GM18870 (cell line): ENCODE measurements at regions not wholly inside any gene's neighbourhood (a gene's known extent, or its start where the extent isn't known, plus 50 kb on each side); places are given as distances from the start of the nearest gene placed in this dataset.
"Not testable (repeated sequence)": the region's sequence is repeated elsewhere in the genome, so short reads cannot be mapped to it uniquely, and the experiment has no call there.

Source experiments
- ATAC-seq: cut with Tn5 transposase; IDR thresholded peaks from one replicate; pipeline ENCODE4 v1.9.1; 2021; ENCODE audit warnings: moderate library complexity; ENCODE audit not compliant: unreplicated experiment

DNA sequence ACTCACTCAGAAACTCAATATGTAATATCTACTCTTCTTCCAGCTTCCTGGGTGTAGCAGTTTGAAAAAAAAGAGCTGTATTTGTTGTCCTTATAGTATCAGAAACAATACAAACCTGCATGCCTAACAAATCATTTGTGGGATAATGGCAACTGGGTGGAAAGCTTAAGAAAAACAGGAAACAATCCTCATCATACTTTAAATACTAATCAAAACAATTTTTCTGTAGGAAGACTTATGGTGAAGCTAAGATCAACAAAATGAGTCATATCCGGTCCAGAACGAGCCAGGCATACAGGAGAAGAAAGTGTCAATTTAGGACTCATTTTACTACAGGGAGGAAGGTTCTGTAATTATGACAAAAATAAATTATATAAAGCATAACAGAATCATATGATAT is 181.8 kb upstream of the ADGRL4 start:
- no peak for ATAC-seq

DNA sequence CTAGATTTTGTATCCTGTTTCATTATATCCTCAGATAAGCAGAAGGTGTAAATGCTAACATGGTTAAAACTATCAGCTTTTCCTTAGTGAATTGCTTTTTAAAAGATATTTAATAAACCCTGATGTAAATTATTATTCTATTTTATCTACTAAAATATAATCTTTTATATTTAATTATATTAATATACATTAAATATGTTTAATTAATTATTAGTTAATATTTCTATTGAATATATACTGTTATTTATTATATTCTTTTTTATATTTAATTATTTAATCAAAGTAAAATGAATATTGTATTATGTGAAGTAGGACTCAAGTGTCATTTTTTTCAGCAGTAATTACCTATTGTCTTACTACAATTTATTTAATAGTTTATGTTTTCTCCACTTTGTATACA is 179.7 kb upstream of the ADGRL4 start:
- no peak for ATAC-seq

DNA sequence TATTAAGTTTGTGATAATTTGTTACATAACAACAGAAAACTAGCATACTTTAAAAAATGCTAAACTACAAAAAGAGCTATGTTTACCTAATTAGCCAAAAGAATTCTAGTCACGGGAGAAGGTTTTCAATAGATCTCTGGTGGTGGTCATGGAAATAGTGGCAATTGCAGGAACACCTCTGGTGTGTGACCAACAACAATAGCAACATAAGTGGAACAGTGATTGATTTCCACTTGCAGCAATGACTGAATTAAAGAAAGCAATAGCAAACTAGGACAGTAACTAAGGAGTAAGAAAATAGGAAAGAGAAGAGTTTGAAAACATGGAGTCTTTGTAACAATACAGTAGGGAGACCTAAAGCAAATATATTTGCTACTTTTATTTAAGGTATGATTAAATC is 171.3 kb upstream of the ADGRL4 start:
- ATAC-seq: no peak

DNA sequence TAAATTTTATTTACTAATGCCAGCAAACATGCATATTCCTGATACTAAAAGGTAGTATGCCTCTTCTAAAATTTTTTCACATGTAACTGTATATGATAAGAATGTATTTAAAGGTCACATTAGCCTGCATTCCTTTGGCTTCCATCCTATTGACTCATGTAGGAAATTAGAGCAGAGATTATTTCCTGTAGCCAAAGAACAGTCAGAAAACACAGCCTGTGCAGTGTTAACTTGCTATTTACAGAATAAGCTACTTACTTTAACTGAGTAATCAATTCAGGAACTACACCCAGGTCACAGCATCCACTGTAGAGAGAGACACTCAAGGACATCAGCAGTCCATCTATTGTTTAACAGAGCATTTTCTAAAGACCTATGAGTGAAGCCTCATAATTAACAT is 154.5 kb upstream of the ADGRL4 start:
- no peak for ATAC-seq

DNA sequence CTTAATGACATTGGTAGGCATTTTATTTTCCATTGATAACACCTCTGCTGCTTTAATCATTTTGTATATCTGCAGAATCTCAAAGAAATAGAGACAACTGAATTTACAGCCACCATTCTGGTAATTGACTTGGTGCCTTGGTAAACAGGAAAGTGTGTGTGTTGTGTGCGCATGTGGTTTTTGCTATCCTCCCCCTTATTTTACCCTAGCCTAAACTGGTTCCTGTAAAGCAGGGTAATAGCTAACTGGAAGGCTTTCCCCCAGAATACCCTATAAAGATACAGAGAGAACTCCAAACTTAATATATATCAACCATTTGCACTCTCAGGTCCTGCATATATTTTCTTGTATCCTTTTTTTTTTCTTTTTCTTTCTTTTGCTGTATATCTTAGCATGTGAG is 149.5 kb upstream of the ADGRL4 start:
- no peak for ATAC-seq

DNA sequence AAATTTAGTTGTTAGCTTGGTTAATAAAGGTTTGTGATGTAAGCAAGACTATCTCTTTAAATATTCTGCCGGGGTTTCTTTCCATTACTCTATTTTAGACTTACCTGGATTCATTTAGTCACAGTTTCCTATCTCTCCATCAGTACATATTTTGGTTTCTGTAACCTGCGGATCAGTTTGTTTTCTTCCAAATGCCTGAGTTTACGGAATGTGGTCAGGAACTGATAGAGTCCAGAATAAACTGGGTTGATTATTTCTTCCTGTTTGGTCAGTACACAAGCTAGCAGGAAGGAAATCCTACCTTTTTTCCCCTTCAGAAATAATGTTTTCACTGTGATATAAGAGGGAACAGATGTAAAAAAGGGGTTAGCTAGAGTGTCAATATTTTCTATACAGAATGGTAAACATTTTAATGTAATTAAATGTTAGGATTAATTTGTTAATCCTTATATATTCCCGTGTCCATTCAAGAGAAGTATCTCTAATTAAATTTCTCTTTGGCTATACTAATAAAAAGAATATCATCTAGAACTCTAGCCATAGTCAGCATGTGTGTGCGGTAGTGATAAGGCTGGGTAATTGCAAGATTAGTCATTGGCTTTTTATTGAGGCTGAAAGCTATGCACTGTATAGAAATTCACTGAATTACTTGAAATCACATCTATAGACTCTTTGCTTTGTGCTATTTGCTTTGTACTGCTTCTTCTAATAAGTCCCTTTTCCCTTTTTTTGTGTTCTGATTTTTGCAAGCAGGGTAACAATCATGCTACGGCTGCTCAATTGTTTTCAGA is 144.7 kb upstream of the ADGRL4 start:
- ATAC-seq: no peak

DNA sequence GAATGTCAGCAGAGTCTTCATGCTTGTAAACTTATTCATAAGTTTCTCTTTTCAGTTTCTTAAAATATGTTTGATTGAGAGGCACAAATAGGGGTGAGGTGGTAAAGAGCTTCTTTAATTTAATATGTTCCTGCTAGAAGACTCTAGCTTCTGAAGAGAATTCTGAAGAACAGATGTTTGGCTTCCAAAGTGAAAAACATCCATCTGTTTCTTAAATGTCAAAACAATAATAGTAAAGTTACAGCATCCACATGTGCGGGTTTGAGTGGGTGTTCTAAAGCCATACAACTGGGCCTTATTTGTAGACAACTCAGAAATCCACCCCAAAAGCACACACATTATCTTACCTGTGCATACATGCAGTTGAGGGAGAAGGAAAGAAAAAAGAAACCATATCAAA is 144.0 kb upstream of the ADGRL4 start:
- no peak for ATAC-seq

DNA sequence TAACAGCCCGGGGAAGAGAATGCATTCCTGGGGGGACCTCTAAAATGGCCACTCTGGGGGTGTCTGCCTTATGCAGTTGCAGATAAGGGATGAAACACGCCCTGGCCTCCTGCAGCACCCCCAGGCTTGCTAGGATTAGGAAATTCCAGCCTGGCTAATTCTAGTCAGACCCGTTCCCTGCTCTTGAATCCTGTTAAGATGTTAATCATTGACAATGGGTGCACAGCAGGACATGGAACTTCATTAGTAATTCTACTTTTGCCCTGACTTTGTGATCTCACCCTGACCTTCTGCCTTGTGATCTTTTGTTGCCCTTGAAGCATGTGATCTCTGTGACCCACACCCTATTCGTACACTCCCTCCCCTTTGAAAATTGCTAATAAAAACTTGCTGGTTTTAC is 131.7 kb upstream of the ADGRL4 start:
- ATAC-seq: not testable (repeated sequence)

DNA sequence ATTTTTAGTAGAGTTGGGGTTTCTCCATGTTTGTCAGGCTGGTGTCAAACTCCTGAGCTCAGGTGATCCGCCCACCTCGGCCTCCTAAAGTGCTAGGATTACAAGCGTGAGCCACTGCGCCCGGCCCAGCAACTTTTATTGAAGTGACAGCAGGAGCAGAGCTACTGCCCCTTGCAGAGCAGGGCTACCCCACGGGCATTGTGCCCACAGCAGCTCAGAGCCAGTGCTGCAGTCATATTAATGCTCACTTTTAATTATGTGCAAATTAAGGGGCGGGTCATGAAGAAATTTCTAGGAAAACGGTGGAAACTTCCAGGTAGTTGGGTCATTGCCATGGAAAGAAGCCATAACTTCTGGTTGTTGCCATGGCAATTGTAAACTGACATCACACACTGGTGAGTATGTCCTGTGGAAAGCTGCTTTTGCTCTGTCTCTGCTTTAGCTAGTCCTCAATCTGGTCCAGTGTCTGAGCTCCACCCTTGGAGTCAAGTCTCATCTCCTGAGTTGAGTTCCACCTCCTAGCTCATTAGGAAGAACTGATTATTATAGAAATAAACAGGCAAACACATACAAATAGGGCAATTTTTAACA is 127.3 kb upstream of the ADGRL4 start:
- no peak for ATAC-seq

DNA sequence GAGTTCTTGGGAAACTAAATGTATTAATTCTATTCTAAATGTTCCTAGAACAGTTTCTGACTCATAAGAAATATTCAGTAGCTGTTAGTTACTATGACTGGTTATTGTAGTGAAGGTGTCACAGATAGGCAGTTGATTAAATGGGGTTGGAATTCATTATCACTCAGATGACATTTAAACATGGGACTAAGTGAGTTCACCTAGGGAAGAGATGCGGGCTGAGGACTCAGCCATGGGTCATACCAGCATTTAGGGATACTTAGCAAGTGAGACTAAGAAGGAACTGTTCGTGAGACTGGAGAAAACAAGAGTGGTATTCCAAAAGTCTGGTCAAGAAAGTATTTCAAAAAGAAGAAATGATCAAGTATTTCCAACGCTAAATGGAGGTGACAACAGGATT is 125.1 kb upstream of the ADGRL4 start:
- no peak for ATAC-seq

DNA sequence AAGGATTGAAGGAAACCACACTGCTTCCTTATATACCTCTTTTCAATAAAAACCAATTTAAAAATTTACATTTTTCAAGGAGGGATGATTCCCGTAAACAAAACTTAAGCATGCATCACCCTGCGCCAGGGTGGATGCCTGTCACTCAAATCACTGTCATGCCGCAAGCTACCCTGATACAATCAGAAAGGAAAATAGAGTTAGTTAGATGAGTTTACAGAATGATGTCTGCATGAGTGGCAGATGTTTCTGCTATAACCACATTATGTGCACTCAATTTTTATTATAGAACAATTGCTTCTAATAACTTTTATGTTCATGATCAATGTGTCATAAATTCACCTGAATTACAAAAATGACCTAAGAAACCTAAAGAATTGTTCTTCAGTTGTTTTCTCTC is 123.4 kb upstream of the ADGRL4 start:
- ATAC-seq: no peak

DNA sequence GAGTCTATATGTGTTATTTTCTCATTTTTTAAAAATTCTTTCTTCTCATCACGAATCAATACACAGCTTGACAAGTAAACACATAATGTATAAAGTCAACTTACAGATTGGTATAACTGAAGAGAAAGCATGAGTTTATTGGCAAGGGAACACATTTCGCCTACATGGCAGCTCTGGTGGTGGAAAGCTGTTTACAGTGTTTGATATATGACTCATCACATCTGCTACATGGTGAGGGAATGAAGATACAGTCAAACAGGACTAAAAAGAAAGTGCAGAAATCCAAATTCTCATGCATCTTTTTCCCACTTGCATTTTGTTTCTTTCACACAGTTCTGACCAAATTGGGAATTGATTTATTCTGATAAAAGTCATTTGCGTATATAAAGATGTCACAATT is 122.2 kb upstream of the ADGRL4 start:
- ATAC-seq: no peak

DNA sequence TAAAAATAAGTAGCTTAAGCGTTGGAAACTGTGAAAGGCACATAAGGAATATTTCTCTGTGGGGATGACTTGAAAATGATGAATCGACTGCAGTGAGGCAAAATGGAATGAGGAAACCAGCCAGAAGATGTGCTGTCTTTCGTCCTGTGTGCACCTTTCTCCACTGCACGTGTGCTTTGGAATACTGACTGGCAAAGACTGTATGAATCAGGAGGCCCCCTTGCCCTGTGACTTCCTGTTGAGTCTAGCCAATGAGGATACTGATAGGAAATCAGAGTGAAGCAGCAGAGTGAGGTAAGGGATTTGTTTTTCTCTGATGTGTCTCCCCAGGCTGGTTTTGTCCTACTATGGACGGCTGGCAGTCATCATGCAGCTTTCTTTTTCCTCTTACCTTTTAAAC is 118.2 kb upstream of the ADGRL4 start:
- no peak for ATAC-seq

DNA sequence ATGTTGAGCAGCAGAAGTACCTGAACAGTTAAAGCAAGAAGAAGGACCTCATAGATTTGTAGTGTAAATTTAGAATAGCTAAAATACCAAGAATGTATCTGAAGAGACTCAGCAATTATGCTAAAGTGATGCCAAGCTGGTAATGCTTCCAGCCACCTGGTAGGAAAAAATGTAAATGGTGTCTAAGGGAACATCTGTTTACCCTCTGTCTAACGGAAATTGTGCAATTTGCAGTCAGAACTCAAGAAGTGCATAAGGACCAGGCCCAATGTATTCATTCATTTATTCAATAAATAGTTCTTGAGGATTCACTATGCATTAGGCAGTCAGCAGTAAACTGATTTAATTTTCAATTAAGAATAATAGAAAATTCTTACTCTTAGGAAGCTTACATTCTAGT is 116.0 kb upstream of the ADGRL4 start:
- no peak for ATAC-seq

DNA sequence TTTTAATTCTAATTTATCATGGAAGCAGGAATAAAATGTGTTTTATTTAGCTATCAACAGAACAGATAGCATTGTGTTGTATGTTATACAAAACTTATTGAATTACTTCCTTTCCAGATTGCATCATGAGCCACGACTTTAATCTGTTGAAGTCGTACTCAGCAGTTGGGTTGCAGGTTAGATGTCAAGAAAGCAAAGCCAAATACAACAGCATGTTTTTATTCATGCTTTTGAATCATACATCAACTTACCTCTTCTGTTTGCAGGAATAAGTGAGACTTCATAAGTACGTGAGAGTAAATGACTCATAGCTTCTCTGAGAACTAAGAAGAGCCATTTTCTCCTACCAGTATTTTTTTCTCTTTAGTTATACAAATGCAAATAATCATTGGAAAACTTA is 110.8 kb upstream of the ADGRL4 start:
- no peak for ATAC-seq

DNA sequence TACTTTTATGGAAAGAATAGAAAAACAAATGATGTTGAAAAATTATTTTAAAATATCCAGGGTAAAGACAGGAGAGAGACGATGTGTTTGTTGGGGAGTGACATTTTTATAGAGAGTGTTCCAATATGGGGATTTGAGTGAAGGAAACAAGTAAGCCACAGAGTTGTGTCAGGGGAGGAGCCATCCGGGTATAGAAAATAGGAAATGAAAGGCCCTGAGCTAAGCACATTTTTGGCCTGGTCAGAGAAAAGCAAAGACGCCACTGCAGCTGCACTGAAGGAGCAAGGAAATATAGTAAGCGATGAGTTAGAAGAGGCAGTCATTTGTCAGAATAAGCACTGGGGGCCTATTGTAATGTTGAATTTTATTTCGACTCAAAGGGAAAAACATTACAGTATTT is 107.3 kb upstream of the ADGRL4 start:
- ATAC-seq: no peak

DNA sequence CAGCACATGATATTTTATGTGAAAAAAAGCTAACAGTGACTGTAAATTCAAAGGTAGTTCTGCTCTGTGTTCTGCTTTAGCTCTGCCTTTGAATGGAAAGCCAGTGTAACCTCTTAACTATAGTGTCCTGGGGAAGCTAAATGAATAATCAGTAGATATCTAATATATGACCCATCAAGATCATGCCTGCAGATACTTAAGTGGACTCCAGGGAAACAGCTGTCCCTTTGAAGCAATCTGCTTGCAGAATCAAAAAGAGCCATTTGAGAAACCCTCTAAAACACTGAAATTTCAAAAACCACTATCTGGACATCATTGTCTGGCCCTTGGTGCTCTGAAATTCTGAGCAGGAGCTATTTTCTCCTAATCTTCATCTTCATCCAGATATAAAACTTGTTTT is 104.2 kb upstream of the ADGRL4 start:
- ATAC-seq: no peak

DNA sequence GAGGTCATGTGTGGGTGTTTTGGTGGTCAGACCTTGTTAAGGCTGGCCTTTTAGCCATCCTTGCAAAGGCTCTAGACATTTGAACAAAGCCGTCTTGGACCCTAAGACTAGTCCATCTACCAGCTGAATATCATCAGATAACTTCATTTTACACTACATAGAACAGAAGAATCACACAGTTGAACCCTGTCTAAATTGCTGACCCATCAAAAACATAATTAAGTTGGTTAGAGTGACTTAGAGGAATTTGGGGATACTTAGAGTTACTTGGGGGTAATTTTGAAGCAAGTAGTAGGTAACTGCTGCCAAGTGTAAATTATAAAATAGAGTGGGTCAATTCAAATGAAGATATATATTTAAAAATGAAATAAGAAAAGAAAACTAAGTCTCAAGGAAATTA is 102.9 kb upstream of the ADGRL4 start:
- ATAC-seq: no peak

DNA sequence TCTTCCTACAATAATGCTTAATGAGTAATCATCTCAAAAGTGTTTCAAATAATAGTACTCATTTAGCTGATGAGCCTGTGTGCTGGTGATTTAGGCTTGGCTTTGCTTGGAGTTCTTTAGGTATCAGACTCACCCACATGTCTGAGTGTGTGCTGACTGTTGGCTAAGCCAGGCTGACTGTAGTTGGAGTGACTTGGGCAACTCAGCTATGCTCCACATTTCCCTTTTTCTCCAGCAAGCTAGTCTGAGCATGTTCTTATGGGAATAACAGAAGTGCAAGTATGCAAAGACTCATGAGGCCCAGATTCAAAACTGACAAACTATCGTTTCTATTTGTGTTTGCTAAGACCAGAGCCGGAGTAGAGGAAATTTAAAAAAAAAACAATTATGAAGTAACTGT is 99.0 kb upstream of the ADGRL4 start:
- ATAC-seq: no peak

DNA sequence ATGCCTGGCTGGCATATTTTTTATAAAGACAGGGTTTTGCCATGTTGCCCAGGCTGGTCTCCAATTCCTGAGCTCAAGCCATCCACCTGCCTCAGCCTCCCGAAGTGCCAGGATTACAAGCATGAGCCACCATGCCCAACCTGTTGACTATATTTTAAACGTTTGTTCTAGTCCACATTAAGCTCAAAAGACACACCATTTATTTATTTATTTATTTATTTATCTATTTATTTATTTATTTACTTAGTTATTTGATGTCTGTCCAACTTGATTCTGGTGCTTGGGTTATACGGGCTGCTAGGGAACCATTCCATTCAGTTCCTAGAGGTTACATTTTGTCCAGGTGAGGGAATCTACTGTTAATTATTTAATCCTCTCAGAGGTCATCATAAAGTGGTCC is 98.1 kb upstream of the ADGRL4 start:
- no peak for ATAC-seq

DNA sequence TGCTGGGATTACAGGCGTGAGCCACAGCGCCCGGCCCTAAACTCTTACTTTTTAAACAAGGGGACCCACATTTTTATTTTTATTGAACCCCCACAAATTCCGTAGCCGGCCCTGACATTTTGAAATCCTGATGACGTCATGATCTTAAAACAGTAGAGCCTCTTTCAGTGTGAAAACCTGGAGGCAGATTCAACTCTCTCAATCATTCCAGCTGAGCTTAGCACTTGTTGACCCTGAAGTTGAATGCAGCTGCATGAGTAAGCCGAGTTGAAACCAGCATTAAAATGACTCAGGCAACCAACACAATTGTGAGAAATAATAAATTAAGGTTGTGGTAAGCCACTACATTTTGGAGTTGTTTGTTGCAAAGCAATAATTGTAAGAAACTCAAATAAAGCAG is 93.9 kb upstream of the ADGRL4 start:
- no peak for ATAC-seq

DNA sequence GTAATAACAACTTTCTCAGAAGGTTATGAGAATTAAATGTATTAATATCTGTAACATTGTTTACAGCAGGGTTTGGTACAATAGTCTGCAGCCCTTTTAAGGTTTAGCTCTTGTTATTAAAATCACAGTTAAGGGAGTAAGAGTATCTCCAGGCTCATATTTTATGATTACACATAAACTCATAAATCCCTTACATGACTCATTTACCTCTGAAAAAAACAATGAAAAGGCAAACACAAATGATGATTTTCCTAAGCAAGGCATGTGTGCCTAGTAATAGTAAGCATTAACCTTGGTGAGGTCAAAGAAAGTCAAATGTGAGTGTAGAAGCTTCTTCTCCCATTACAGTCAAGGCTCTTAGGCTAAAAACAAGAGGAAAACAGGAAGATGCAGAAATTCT is 84.5 kb upstream of the ADGRL4 start:
- ATAC-seq: no peak

DNA sequence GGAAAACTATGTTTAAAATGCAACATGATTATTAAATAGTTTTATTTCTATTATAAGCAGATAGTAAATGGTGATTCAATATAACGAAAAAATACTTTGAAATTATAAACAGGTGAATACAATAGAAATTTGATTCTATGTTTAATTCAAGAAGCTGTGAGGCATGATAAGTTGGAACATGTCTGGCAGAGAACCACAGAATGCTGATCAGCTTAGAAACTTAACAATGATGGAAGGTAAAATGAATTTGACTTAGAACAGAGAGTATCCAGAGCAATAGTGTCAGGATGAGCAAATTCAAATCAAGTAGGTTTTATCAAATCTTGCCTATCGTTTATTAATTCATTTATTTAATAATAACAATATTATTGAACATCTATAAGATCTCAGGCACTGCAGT is 83.4 kb upstream of the ADGRL4 start:
- ATAC-seq: no peak
